HFF-Myc (cell line): ENCODE measurements at regions not wholly inside any gene's neighbourhood (a gene's known extent, or its start where the extent isn't known, plus 50 kb on each side); places are given as distances from the start of the nearest gene placed in this dataset.
"Not testable (repeated sequence)": the region's sequence is repeated elsewhere in the genome, so short reads cannot be mapped to it uniquely, and the experiment has no call there.

ENCODE experiments used
- DNase-seq: peaks from one replicate; pipeline ENCODE4 v3.0.0-alpha.2; 2011; ENCODE audit warnings: low read depth; ENCODE audit errors: extremely low read depth
- H3K4me3 ChIP-seq: replicated peaks from 2 replicates; pipeline ENCODE4 v1.5.1; 2011; ENCODE audit warnings: low read depth, mild to moderate bottlenecking, control low read depth, low read length
- TF ChIP-seq, protein P1 (sequence below): IDR thresholded peaks from 2 replicates; pipeline ENCODE4 v1.5.1; 2012; ENCODE audit warnings: mild to moderate bottlenecking, low read depth, low read length, control low read depth; ENCODE audit errors: missing control alignments

DNA sequence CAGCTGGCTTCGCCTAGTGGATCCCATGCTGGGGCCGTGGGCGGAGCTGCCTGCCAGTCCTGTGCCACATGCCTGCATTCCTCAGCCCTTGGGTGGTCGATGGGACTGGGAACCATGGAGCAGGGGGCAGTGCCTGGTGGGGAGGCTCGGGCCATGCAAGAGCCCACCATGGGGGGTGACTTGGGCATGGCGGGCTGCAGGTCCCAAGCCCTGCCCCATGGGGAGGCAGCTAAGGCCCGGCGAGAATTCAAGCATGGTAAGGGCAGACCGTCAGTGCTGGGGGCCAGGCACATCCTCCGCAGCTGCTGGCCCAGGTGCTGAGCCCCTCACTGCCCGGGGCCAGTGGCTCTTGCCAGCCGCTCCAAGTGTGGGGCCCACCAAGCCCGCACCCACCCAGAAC, 262.6 kb downstream of the CENPC start:
- TF ChIP-seq, protein P1, sequence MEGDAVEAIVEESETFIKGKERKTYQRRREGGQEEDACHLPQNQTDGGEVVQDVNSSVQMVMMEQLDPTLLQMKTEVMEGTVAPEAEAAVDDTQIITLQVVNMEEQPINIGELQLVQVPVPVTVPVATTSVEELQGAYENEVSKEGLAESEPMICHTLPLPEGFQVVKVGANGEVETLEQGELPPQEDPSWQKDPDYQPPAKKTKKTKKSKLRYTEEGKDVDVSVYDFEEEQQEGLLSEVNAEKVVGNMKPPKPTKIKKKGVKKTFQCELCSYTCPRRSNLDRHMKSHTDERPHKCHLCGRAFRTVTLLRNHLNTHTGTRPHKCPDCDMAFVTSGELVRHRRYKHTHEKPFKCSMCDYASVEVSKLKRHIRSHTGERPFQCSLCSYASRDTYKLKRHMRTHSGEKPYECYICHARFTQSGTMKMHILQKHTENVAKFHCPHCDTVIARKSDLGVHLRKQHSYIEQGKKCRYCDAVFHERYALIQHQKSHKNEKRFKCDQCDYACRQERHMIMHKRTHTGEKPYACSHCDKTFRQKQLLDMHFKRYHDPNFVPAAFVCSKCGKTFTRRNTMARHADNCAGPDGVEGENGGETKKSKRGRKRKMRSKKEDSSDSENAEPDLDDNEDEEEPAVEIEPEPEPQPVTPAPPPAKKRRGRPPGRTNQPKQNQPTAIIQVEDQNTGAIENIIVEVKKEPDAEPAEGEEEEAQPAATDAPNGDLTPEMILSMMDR = no peak
- no peak overlapping the region for H3K4me3 ChIP-seq
- DNase-seq = no peak

DNA sequence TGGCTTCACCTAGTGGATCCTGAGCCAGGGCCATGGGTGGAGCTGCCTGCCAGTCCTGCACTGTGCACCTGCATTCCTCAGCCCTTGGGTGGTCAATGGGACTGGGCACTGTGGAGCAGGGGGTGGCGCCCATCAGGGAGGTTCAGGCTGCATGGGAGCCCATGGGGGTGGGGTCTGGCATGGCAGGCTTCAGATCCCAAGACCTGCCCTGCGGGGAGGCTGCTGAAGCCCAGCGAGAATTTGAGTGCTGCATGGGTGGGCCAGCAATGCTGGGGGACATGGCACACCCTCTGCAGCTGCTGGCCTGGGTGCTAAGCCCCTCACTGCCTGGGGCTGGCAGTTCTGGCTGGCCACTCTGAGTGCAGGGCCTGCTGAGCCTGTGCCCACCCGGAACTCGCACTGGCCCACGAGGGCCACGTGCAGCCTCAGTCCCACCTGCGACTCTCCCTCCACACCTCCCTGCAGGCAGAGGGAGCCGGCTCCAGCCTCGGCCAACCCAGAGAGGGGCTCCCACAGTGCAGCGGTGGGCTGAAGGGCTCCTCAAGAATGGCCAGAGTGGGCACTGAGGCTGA, 270.0 kb downstream of the CENPC start:
- TF ChIP-seq, protein P1 = no peak
- no peak for DNase-seq
- H3K4me3 ChIP-seq = no peak overlapping the region

DNA sequence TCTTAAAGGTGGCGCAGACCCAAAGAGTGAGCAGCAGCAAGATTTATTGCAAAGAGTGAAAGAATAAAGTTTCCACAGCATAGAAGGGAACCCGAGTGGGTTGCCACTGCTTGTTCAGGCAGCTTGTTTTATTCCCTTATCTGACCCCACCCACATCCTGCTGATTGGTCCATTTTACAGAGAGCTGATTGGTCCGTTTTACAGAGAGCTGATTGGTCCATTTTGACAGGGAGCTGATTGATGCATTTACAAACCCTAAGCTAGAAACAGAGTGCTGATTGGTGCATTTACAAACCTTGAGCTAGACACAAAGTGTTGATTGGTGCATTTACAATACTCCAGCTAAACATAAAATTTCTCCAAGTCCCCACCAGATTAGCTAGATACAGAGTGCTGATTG, 270.6 kb downstream of the CENPC start:
- DNase-seq, H3K4me3 ChIP-seq: not testable (repeated sequence)

DNA sequence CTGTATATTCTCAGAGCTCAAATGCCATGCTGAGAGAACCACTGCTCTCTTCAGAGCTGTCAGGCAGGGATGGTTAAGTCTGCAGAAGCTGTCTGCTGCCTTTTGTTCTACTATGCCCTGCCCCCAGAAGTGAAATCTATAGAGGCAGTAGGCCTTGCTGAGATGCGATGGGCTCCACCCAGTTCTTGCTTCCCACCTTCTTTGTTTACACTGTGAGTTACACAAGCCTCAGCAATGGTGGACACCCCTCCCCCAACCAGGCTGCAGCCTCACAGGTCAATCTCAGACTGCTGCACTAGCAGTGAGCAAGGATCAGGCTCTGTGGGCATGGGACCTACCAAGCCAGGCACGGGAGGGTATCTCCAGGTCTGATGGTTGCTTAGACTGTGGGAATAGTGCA, 271.6 kb downstream of the CENPC start:
- DNase-seq = no peak
- TF ChIP-seq, protein P1 = no peak
- no peak overlapping the region for H3K4me3 ChIP-seq

DNA sequence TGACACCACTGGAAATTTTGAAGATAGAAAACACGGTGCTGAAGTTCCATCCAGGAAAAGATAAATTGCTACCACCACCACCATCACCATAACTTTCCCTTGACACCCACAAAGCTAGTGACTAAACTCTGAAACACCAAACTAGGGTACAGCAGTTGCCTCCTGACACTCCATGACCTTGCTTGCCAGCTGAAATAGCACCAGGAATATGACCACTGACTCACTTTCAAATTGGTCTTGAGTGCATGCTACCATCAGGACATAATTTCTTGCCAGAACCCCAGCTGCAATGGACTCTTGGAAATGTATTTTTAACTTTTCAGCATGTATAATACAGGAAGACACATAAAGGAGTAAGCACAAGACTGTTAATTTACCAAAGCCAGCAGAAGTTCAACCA, 283.3 kb downstream of the CENPC start:
- TF ChIP-seq, protein P1 = no peak
- DNase-seq = no peak
- H3K4me3 ChIP-seq = no peak overlapping the region

DNA sequence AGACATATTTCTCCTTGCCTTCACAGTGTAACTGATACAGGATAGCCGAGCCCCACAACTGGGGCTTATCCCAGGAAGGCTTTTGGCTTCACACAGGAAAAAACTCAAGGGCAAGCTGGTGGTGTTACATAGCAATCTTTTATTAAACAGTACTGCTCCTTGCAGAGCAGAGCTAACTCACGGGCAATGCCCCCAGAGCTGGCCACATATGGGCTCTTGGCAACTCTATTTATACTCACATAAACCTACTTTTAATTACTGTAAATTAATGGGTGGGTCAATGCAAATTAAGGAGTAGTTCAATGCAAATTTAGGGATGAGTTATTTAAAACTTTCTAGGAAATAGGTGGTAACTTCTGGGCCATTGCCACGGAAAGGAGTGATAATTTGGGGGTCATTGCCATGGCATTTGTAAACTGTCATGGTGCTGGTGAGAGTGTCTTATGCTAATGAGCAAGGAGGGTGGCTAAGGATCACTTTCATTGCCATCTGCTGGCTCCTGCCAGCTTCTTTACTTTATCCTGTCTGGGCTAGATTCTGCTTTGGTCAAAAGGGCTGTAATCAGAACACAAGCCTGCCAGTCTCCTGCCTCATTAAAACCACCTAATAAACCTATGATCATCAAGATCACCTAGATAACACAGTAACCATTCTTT, 288.8 kb downstream of the CENPC start:
- H3K4me3 ChIP-seq = no peak overlapping the region
- no peak for DNase-seq
- TF ChIP-seq, protein P1 = no peak

DNA sequence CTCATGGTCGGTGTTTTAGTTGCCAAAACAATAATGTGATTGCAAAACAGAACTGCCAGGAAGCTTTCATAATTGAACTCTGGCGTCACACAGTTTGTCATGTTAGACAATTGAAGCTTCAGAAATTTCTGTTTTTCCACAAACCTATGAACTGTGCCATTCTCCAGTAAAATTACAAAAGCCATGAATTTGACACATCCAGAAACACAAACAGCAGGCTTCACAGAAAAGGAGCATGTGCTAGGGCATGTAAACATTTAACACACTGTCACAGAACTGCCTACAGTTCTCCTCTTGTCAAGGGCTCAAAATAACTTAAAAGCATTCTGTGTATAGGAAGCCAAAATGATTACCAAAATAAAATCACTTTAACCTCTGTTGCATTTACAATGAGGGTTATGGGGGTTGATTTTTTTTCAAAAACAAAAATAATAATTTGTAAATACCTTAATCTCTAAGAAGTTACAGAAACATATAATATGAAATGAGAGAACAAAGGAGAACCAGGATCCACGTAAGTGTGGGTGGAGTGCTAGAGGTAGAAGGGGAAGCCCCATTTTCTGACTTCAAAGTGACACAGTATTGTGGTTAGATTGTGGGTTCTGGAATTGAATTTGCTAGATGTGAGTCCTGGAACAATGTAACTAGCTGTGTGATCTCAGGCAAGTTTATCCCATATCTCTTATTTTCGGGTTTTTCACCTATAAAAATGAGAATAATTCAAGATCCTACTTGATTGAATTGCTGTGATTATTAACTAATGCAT, 295.0 kb downstream of the CENPC start:
- TF ChIP-seq, protein P1 = no peak
- H3K4me3 ChIP-seq = no peak overlapping the region
- DNase-seq = no peak
